Ishikawa (cell line): ENCODE measurements at regions not wholly inside any gene's neighbourhood (a gene's known extent, or its start where the extent isn't known, plus 50 kb on each side); places are given as distances from the start of the nearest gene placed in this dataset.

ENCODE experiments used
- EP300 ChIP-seq: IDR thresholded peaks from 2 replicates; pipeline ENCODE4 v1.6.1; 2012; ENCODE audit warnings: borderline replicate concordance
- MAX ChIP-seq: IDR thresholded peaks from 2 replicates; pipeline ENCODE4 v1.6.1; 2012
- RAD21 ChIP-seq: IDR thresholded peaks from 2 replicates; pipeline ENCODE4 v1.6.1; 2012; ENCODE audit warnings: low read depth
- REST ChIP-seq: IDR thresholded peaks from 2 replicates; pipeline ENCODE4 v1.6.1; 2012; ENCODE audit warnings: low read depth, mild to moderate bottlenecking
- USF1 ChIP-seq: IDR thresholded peaks from 2 replicates; pipeline ENCODE4 v1.6.1; 2012
- YY1 ChIP-seq: IDR thresholded peaks from 2 replicates; pipeline ENCODE4 v1.6.1; 2012; ENCODE audit warnings: low read depth

- TF ChIP-seq REST (no peak), USF1 (no peak), EP300 (no peak), MAX (no peak), RAD21 (no peak), YY1 (no peak)
Measured at GRCh38 chr1:199336745-199337640, 690.5 kb upstream of the NR5A2 start.
